GM23338 (cell line): ENCODE measurements at regions not wholly inside any gene's neighbourhood (a gene's known extent, or its start where the extent isn't known, plus 50 kb on each side); places are given as distances from the start of the nearest gene placed in this dataset.

Experiments used
- ATAC-seq: fragments of 200-7000 bp; cut with Tn5 transposase; 3 replicates; pipeline ENCODE4 v1.9.1; 2020
- DNase-seq: peaks from one replicate; pipeline ENCODE4 v3.0.0-alpha.2; 2015; ENCODE audit warnings: low spot score
- H2AFZ ChIP-seq: fragments of 200-600 bp; sonication (generic); 2 replicates; pipeline ENCODE4 v1.8.0; 2016; ENCODE audit warnings: antibody characterized with exemption, mild to moderate bottlenecking, moderate library complexity
- H3F3A ChIP-seq: fragments of 200-600 bp; sonication (generic); replicated peaks from 2 replicates; pipeline ENCODE4 v1.8.0; 2017; ENCODE audit warnings: antibody characterized with exemption, mixed run types, low read depth
- H3K27ac ChIP-seq: fragments of 200-600 bp; sonication (generic); 2 replicates; pipeline ENCODE4 v1.6.1; 2016; ENCODE audit warnings: low read depth
- H3K27me3 ChIP-seq: fragments of 200-600 bp; sonication (generic); 2 replicates; pipeline ENCODE4 v1.8.0; 2016; ENCODE audit warnings: mild to moderate bottlenecking, mixed run types, moderate library complexity; ENCODE audit not compliant: insufficient read depth
- H3K36me3 ChIP-seq: fragments of 200-600 bp; sonication (generic); 2 replicates; pipeline ENCODE4 v1.8.0; 2016; ENCODE audit warnings: mild to moderate bottlenecking; ENCODE audit not compliant: insufficient read depth
- H3K4me1 ChIP-seq: fragments of 200-600 bp; sonication (generic); 2 replicates; pipeline ENCODE4 v1.8.0; 2016; ENCODE audit warnings: mild to moderate bottlenecking, moderate library complexity; ENCODE audit not compliant: insufficient read depth
- H3K4me2 ChIP-seq: fragments of 200-600 bp; sonication (generic); 2 replicates; pipeline ENCODE4 v1.7.1; 2017; ENCODE audit warnings: mixed run types
- H3K4me3 ChIP-seq: fragments of 200-600 bp; sonication (generic); 2 replicates; pipeline ENCODE4 v1.6.1; 2016; ENCODE audit warnings: mixed run types
- H3K79me2 ChIP-seq: fragments of 200-600 bp; sonication (generic); replicated peaks from 2 replicates; pipeline ENCODE4 v1.8.0; 2017; ENCODE audit warnings: mild to moderate bottlenecking; ENCODE audit not compliant: insufficient read depth
- H3K9me2 ChIP-seq: fragments of 200-600 bp; sonication (generic); 2 replicates; pipeline ENCODE4 v1.8.0; 2017; ENCODE audit not compliant: insufficient read depth
- H4K20me1 ChIP-seq: fragments of 200-600 bp; sonication (generic); replicated peaks from 2 replicates; pipeline ENCODE4 v1.8.0; 2017; ENCODE audit warnings: mild to moderate bottlenecking; ENCODE audit not compliant: insufficient read depth
- H3K27ac Mint-ChIP-seq: 2 replicates; pipeline ENCODE4 v1.8.0; 2020; ENCODE audit warnings: inconsistent platforms, mild to moderate bottlenecking, moderate library complexity, mixed read lengths
- H3K27me3 Mint-ChIP-seq: 3 replicates; pipeline ENCODE4 v1.8.0; 2022; ENCODE audit warnings: low read depth, mild to moderate bottlenecking, moderate library complexity, mixed read lengths, inconsistent platforms; ENCODE audit not compliant: insufficient read depth, poor library complexity
- H3K36me3 Mint-ChIP-seq: 3 replicates; pipeline ENCODE4 v1.8.0; 2021; ENCODE audit warnings: low read depth, mild to moderate bottlenecking, inconsistent platforms, moderate library complexity, mixed read lengths
- H3K4me1 Mint-ChIP-seq: 3 replicates; pipeline ENCODE4 v1.8.0; 2020; ENCODE audit warnings: mild to moderate bottlenecking, inconsistent platforms, mixed read lengths
- H3K4me3 Mint-ChIP-seq: 3 replicates; pipeline ENCODE4 v1.8.0; 2021; ENCODE audit warnings: moderate library complexity, mild to moderate bottlenecking, inconsistent platforms, mixed read lengths
- H3K9me3 Mint-ChIP-seq: 3 replicates; pipeline ENCODE4 v1.8.0; 2020; ENCODE audit warnings: moderate library complexity, mild to moderate bottlenecking, inconsistent platforms, mixed read lengths
- CREB1 ChIP-seq: fragments of 250-450 bp; sonication (Bioruptor Pico); IDR thresholded peaks from 2 replicates; pipeline ENCODE4 v1.5.0; 2020; ENCODE audit warnings: low read depth, mild to moderate bottlenecking, moderate library complexity
- CTCF ChIP-seq, 2 experiments: fragments of 200-600 bp in 1 of 2; sonication (generic) in 1 of 2; conservative IDR thresholded peaks; 2 replicates each; pipeline versions ENCODE4 v1.5.1 to v1.6.1; 2016 to 2017; ENCODE audit warnings: antibody characterized with exemption in 2 of 2, low read depth in 2 of 2, mild to moderate bottlenecking in 2 of 2, moderate library complexity in 1 of 2
- ETS1 ChIP-seq: IDR thresholded peaks from 2 replicates; pipeline ENCODE4 v1.6.1; 2016; ENCODE audit warnings: antibody characterized with exemption
- JUNB ChIP-seq: IDR thresholded peaks from one replicate; pipeline ENCODE4 v1.6.1; 2016; ENCODE audit warnings: antibody characterized with exemption; ENCODE audit not compliant: unreplicated experiment
- POLR2AphosphoS5 ChIP-seq: IDR thresholded peaks from 2 replicates; pipeline ENCODE4 v1.6.1; 2016; ENCODE audit warnings: antibody characterized with exemption, low read depth
- REST ChIP-seq: IDR thresholded peaks from one replicate; pipeline ENCODE4 v1.6.1; 2018; ENCODE audit warnings: antibody characterized with exemption; ENCODE audit not compliant: unreplicated experiment
- STAT1 ChIP-seq: IDR thresholded peaks from one replicate; pipeline ENCODE4 v1.6.1; 2016; ENCODE audit warnings: antibody characterized with exemption; ENCODE audit not compliant: unreplicated experiment
- ZNF114 ChIP-seq: fragments of 250-450 bp; sonication (Bioruptor Pico); IDR thresholded peaks from 2 replicates; pipeline ENCODE4 v1.5.0; 2020; ENCODE audit warnings: mild to moderate bottlenecking, moderate library complexity
- ZNF331 ChIP-seq: fragments of 250-450 bp; sonication (Bioruptor Pico); IDR thresholded peaks from 2 replicates; pipeline ENCODE4 v1.5.0; 2020; ENCODE audit warnings: low read depth, mild to moderate bottlenecking, moderate library complexity
- ZNF462 ChIP-seq: fragments of 250-450 bp; sonication (Bioruptor Pico); IDR thresholded peaks from 2 replicates; pipeline ENCODE4 v1.5.0; 2020; ENCODE audit warnings: mild to moderate bottlenecking, moderate library complexity

- H3K9me2 ChIP-seq = no peaks in the 10 kb centered on the region
- DNase-seq (no peak), ATAC-seq (no peak)
- H4K20me1 ChIP-seq = no peaks in the 10 kb centered on the region
- no peak overlapping the region for H3K27ac ChIP-seq
- Mint-ChIP-seq H3K27me3 (no peaks in the 10 kb centered on the region), H3K4me1 (no peaks in the 10 kb centered on the region), H3K36me3 (peaks cover 38% of the 10 kb centered on the region), H3K27ac (no peak overlapping the region), H3K9me3 (peaks cover 91% of the 10 kb centered on the region), H3K4me3 (no peak overlapping the region)
- no peaks in the 10 kb centered on the region for H3F3A ChIP-seq
- H3K36me3 ChIP-seq = no peaks in the 10 kb centered on the region
- H3K27me3 ChIP-seq = no peaks in the 10 kb centered on the region
- H3K4me1 ChIP-seq = no peaks in the 10 kb centered on the region
- H3K4me2 ChIP-seq = no peak overlapping the region
- H3K79me2 ChIP-seq = no peaks in the 10 kb centered on the region
- H2AFZ ChIP-seq = no peak overlapping the region
- TF ChIP-seq POLR2AphosphoS5 (no peak), ZNF114 (CRISPR knock-in tag) (no peak), ETS1 (no peak)
- no peak overlapping the region for H3K4me3 ChIP-seq
These were observed 739.5 kb downstream of the SOCS6 start for GRCh38 chr18:71028285-71028762.

- Histone ChIP-seq H3K27ac (no peak overlapping the region), H3K79me2 (no peaks in the 10 kb centered on the region), H3K4me3 (no peak overlapping the region), H3K27me3 (no peaks in the 10 kb centered on the region), H4K20me1 (no peaks in the 10 kb centered on the region), H3K4me1 (no peaks in the 10 kb centered on the region), H3K9me2 (no peaks in the 10 kb centered on the region), H2AFZ (no peak overlapping the region), H3K36me3 (no peaks in the 10 kb centered on the region), H3K4me2 (no peak overlapping the region), H3F3A (no peaks in the 10 kb centered on the region)
- Mint-ChIP-seq H3K36me3 (peaks cover 34% of the 10 kb centered on the region), H3K27me3 (no peaks in the 10 kb centered on the region), H3K4me3 (no peak overlapping the region), H3K27ac (no peak overlapping the region), H3K9me3 (peaks cover 91% of the 10 kb centered on the region), H3K4me1 (no peaks in the 10 kb centered on the region)
- ATAC-seq = no peak
- no peak for DNase-seq
- TF ChIP-seq JUNB (no peak), ZNF114 (CRISPR knock-in tag) (no peak), CTCF (conservative IDR thresholded peaks at IDR 0.05; ENCODE audit: low read depth in 2 of 2) (no peak), ZNF331 (CRISPR knock-in tag) (no peak), STAT1 (no peak), CREB1 (CRISPR knock-in tag) (no peak), REST (no peak), ZNF462 (CRISPR knock-in tag) (no peak), POLR2AphosphoS5 (no peak)
These were observed 738.7 kb downstream of the SOCS6 start for GRCh38 chr18:71027531-71027930.
